ENCODE measurements at regions not wholly inside any gene's neighbourhood (a gene's known extent, or its start where the extent isn't known, plus 50 kb on each side); places are given as distances from the start of the nearest gene placed in this dataset.
"Not testable (repeated sequence)": the region's sequence is repeated elsewhere in the genome, so short reads cannot be mapped to it uniquely, and the experiment has no call there.

DNA sequence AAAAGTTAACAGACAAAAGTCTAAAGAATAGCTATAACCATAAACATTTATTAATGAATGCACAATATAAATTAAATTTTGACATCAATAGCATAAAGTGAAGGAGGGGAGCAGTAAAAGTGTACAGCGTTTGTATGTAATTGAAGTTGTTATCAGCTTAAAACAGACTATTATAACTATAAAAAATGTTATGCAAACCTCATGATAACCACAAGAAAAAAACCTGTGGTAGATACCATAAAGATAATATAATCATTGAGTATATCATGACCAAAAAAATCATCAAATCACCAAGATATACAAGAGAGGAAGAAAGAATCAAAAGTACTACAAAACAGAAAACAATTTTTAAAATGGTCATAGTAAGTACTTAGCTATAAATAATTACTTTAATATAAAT is 122.1 kb upstream of the ID2 start:
- no peak for DNase-seq

- not testable (repeated sequence) for DNase-seq
Observed at GRCh38 chr2:8561692-8562091, 120.2 kb upstream of the ID2 start.

DNA sequence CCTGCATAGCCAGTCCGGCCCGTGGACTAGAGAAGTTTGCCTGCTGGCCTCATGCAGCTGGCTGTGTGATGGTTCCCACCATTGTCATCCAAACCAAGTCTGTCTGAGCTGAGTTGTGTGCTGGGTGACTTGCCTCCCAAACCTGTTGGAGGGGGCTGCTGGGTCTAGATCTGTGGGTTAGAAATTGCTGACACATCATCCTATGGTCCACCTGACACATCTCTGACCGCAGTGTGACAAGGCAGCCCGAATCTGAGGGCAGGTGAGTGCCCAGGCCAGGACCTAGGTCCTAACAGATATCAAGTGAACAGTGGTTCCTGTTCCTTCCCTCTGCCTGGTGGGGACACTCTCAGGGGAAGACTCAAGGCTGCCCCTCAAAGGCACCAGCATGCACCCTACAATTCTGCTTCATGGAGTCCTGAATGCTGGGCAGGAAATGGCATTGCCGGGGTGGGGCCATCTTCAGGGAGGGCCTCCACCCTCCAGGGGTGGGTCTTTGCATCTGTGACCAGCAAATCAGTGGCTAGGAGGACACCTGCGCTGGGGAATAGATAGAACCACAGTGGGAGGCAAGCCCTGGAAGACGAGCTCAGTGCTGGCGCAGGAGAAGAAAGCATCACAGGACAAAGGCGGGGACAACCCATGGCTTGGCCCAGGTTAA is 117.9 kb upstream of the ID2 start:
- no peak for DNase-seq

DNA sequence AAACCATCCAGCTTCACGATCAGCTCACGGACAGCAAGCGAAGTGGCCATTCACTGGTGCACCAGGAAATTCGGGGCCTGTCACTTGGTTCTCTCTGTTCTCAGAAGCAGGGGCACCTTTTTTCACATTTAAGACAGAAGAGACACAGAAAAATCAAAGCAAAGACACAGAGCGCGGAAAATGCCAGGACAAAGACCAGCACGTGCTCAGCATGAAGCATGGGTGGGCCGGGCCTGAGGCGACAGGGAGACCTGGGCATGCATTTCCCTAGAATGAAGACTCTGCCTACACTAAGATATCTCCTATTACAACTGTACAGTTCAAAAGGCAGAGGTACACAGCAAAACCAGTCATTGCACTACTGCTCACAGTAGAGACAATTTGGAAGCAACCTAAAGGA is 117.4 kb upstream of the ID2 start:
- no peak for DNase-seq

DNA sequence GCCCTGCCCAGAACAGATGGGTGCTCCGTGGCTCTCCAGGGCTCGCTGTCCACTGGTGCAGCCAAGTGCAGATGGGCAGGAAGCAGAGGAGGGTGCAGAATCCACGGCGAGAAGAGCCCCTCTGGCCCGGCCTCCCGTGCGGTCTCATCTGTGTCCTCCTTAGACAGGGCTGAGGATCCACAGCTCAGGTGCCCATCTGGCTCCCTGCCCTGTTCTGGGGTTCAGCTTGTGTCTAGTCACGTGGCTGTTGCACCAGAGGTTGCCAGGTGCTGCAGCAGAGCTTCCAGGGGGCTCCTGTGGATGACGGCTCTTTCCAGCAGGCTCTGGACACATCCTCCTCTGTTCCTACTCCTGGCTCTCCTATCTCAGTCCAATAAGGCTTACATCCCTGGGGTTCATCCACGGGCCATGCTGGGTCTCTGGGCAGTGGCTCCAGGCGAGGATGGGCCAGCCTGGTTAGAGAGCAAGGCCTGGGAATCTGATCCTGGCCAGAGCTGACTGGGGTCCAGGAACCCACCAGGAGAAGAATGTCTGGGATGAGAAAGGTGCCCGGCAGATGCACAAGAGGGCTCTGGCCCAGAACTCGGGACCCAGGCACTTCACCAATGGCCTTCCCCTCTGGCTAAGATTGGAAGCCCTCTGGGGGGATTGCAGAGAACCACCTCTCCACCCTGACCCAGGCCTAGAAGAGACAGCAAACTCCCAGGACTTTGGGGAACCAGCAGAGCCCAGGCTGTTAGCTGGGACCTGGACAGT is 116.3 kb upstream of the ID2 start:
- no peak for DNase-seq

- no peak for DNase-seq
Observed at GRCh38 chr2:8566155-8566670, 115.6 kb upstream of the ID2 start.

DNA sequence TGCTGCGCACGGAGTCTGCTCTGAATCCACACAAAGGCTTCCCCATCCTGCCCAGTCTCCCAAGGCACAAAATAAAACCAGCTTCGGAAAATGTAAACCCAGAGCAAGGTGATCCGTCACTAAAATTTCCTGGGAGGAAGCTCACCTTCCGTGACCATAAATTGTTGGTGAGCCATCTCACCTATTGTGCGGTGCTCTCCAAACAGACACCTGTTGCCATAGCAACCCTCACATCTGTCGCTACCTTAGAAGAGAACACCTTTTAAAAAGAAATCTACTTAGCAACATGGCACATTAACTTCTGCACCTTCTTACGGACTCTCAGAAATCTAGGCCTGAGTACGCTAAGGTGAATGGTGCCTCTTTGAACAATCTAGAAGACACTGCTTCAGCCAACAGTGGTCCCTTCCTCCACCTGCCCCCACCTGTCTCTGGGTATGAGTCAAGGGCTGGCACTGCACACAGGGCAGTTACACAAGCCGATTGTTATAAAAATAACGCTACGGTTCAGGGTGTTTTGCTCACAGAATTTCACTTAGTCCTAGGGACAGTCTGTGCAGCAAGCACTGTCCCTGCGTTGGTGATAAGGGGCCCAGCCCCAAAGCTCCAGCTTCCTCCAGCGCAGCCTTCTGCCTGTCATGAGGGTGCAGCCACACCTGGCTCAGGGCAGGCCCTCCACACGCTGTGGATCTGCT is 114.9 kb upstream of the ID2 start:
- DNase-seq: no peak

GRCh38 chr2:8567469-8568260 is 114.2 kb upstream of the ID2 start:
- DNase-seq: no peak

DNA sequence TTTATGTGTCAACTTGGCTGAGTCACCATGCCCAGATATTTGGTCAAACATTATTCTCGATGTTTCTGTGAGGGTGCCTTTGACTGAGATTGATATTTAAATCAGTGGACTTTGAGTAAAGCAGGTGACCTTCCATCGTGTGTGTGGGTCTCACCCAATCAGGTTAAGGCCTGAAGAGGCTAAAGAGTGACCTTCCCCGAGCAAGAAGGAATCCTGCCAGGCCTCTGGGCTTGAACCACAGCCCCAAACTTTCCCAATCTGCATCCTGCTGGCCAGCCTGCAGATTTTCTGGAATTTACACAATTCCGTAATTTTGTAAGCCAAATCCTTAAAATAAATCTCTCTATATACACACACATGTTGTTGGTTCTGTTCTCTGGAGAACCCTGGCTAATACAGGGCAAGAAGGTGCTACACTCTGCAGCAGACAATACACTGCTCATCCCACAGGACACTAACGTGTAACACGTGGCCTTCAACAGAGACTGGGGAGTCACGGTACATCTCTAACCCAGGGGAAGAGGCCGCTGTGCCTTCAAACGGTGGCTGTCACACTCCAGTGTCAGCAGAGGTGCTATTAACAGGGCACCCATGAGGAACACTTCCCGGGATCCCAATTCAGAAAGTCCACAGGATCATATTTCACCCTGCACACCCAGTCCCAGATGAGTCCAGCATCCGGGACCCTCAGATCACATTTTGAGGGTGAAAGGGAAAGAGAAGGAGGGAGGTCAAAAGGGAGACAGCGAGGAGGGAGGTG is 113.1 kb upstream of the ID2 start:
- DNase-seq: no peak

GRCh38 chr2:8569332-8569930 is 112.4 kb upstream of the ID2 start:
- no peak for DNase-seq

DNA sequence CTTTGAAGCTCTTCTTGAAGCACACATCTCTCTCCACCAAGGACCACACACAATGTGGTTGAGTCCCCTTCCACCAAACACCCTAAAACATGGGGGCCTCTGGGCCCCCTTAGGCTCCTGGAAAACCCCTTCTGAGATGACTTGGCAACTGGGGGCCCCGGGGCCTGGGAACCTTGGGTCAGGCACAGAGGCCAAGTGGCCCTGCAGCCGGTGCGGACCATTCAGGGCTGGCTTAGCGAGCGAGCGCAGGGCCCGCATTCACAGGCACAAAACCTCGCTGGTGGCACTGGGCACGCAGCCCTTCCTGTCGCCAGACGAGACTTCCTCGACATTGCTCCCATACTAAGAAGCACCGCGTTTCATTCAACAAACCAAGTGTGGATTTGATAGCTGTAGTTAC is 111.2 kb upstream of the ID2 start:
- DNase-seq: no peak

- no peak for DNase-seq
Observed at GRCh38 chr2:8571301-8571791, 110.5 kb upstream of the ID2 start.

GRCh38 chr2:8571792-8572499 is 109.9 kb upstream of the ID2 start:
- DNase-seq: no peak

DNA sequence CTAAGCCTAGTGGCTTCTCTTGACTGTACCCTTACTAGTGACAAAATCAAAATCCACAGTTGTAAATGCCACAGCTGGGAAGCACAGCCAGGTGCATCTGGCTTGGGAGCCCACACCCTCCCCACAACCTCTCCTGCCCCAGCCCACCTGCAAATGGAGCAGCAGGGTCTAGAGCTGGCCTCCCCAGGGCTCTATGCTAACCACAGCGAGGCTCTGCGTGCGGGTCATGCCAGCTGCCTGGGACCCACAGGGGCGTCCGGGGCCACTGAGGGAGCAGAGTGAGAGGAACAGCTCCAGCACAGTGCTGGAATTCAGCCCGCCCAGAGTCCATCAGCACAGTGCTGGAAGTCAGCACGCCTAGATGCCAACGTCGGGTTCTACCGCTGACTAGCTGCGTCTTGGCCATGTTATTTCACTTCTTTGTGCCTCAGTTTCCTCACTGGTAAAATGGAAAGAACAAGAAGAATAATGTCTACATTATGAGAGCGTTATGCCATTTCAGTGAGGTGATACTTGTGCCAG is 109.1 kb upstream of the ID2 start:
- DNase-seq: no peak

- no peak for DNase-seq
Observed at GRCh38 chr2:8573234-8573941, 108.5 kb upstream of the ID2 start.

GRCh38 chr2:8573942-8574195 is 108.0 kb upstream of the ID2 start:
- DNase-seq: no peak

- no peak for DNase-seq
Observed at GRCh38 chr2:8574196-8575037, 107.4 kb upstream of the ID2 start.

- peak; percentile 46 for DNase-seq
Observed at GRCh38 chr2:8575038-8575833, 106.6 kb upstream of the ID2 start.
